Lower leg skin (tissue), 3 donors: ENCODE measurements at regions not wholly inside any gene's neighbourhood (a gene's known extent, or its start where the extent isn't known, plus 50 kb on each side); places are given as distances from the start of the nearest gene placed in this dataset.

Experiments used
- CTCF ChIP-seq, 3 donors: fragments of 450-650 bp; IDR thresholded peaks; one replicate each; pipeline ENCODE4 v1.5.1; 2016; ENCODE audit warnings: antibody characterized with exemption in 3 of 3, mild to moderate bottlenecking in 3 of 3, moderate library complexity in 2 of 3
- POLR2A ChIP-seq, 2 donors: fragments of 450-650 bp; IDR thresholded peaks; one replicate each; pipeline ENCODE4 v1.6.1; 2016 to 2017; ENCODE audit warnings: antibody characterized with exemption in 2 of 2, mild to moderate bottlenecking in 1 of 2, moderate library complexity in 1 of 2

DNA sequence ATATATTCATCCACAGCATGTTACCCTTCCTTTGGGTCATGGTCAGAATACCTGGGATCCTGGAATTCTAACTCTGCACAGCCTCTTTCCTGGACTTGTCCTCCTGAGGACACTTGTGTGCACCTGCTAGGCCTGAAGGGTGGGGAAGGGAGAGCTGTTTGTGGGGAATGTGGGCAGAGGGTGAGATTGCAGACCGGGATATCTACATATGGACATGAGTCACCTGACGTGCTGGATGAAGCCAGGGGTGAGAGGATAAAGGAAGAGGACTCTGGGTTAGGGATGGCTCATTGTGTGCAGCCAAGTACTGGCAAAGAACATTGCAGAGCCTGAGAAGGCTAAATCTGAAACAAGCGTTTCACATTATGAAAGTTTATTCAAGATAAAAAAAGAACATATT, 241.4 kb upstream of the RPS23 start:
- no peak for TF ChIP-seq CTCF (IDR thresholded peaks at IDR 0.05)
- no peak for TF ChIP-seq POLR2A (IDR thresholded peaks at IDR 0.05)
